ENCODE measurements at regions not wholly inside any gene's neighbourhood (a gene's known extent, or its start where the extent isn't known, plus 50 kb on each side); places are given as distances from the start of the nearest gene placed in this dataset.
"Not testable (repeated sequence)": the region's sequence is repeated elsewhere in the genome, so short reads cannot be mapped to it uniquely, and the experiment has no call there.

- H3K27me3 Mint-ChIP-seq: peaks cover 2 to 8% of the 10 kb centered on the region in 2 donors
- ChIA-PET POLR2A (no interaction called here), CTCF (no interaction called here)
- H3K27ac ChIP-seq (ENCODE audit: low read depth, low read length): no peak overlapping the region
- H3K4me3 ChIP-seq (ENCODE audit: low read length): no peak overlapping the region
- H3K27ac Mint-ChIP-seq: no peak overlapping the region
- H3K4me1 ChIP-seq (ENCODE audit: insufficient read depth, low read length): no peaks in the 10 kb centered on the region
- no peak overlapping the region for H3K4me3 Mint-ChIP-seq
- H3K27me3 ChIP-seq (ENCODE audit: insufficient read depth, low read length, poor library complexity, severe bottlenecking): no peaks in the 10 kb centered on the region
- no peaks in the 10 kb centered on the region for H3K4me1 Mint-ChIP-seq
- DNase-seq: no peak
- H3K9me3 ChIP-seq (ENCODE audit: low read length): no peaks in the 10 kb centered on the region
- no peaks in the 10 kb centered on the region for H3K36me3 Mint-ChIP-seq
- no peaks in the 10 kb centered on the region for H3K9me3 Mint-ChIP-seq
- H3K36me3 ChIP-seq (ENCODE audit: insufficient read depth, low read length): no peaks in the 10 kb centered on the region
Observed at GRCh38 chr16:82295290-82296201, 125.5 kb upstream of the MPHOSPH6 start.

DNA sequence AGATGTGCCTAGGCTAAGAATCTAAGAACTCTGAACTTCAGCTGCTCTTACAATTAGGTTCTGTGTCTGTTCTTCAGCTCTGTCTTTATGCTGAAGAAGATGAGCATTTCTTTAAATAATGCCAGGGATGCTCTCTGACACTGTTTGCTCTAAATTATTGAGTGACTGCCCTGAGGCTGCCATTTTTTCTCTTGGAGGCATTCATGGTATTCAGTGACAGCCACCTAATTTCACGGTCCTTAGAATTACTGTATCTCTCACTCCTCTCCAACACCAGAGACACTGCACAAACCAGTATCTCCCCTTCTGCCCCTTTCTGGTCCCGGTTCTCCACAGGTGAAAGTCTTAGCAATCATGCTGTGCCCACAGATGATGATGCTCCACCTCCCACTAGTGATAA is 123.6 kb upstream of the MPHOSPH6 start:
- H3K27me3 ChIP-seq (ENCODE audit: insufficient read depth, low read length, poor library complexity, severe bottlenecking): no peaks in the 10 kb centered on the region
- no peaks in the 10 kb centered on the region for H3K9me3 ChIP-seq (ENCODE audit: low read length)
- Mint-ChIP-seq H3K4me1 (no peaks in the 10 kb centered on the region), H3K27ac (no peak overlapping the region), H3K9me3 (no peaks in the 10 kb centered on the region), H3K27me3 (peaks cover 2 to 8% of the 10 kb centered on the region in 2 donors), H3K4me3 (no peak overlapping the region), H3K36me3 (no peaks in the 10 kb centered on the region)
- DNase-seq: no peak
- POLR2A ChIA-PET: no interaction called here
- H3K4me1 ChIP-seq (ENCODE audit: insufficient read depth, low read length): no peaks in the 10 kb centered on the region
- no peak overlapping the region for H3K4me3 ChIP-seq (ENCODE audit: low read length)
- CTCF ChIA-PET: no interaction called here
- H3K36me3 ChIP-seq (ENCODE audit: insufficient read depth, low read length): no peaks in the 10 kb centered on the region
- no peak overlapping the region for H3K27ac ChIP-seq (ENCODE audit: low read depth, low read length)

GRCh38 chr16:82287937-82288336 is 117.9 kb upstream of the MPHOSPH6 start:
- H3K4me3 Mint-ChIP-seq: no peak overlapping the region
- Histone ChIP-seq H3K27ac (ENCODE audit: low read depth, low read length) (no peak overlapping the region), H3K27me3 (ENCODE audit: insufficient read depth, low read length, poor library complexity, severe bottlenecking) (no peaks in the 10 kb centered on the region), H3K4me3 (ENCODE audit: low read length) (no peak overlapping the region), H3K4me1 (ENCODE audit: insufficient read depth, low read length) (no peaks in the 10 kb centered on the region), H3K36me3 (ENCODE audit: insufficient read depth, low read length) (no peaks in the 10 kb centered on the region), H3K9me3 (ENCODE audit: low read length) (no peaks in the 10 kb centered on the region)
- no peaks in the 10 kb centered on the region for H3K9me3 Mint-ChIP-seq
- POLR2A ChIA-PET: no interaction called here
- H3K4me1 Mint-ChIP-seq: no peaks in the 10 kb centered on the region
- no peak for DNase-seq
- no peak overlapping the region for H3K27ac Mint-ChIP-seq
- peaks cover 4% of the 10 kb centered on the region in 2 donors for H3K27me3 Mint-ChIP-seq
- CTCF ChIA-PET: no interaction called here
- H3K36me3 Mint-ChIP-seq: no peaks in the 10 kb centered on the region

DNA sequence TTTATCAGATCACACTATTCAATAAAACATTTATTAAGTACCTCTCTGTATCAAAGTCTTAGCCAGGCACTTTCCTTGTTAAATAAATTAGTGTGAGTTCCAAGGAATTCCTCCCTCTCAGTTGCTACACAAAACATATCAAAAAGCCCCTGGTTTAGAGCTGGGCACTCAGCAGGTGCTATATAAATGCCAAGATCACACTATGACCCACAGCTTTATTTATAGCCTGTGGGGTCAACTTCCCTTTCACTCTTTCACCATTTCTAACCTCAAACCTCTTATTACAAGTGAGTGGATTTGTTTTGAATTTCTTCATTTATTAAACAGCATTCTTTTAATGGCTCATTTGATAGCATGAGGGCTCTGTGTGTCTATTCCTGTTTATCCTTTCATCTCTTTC is 112.6 kb upstream of the MPHOSPH6 start:
- H3K4me3 ChIP-seq (ENCODE audit: low read length): no peak overlapping the region
- H3K27me3 Mint-ChIP-seq: peaks cover 4% of the 10 kb centered on the region in 2 donors
- ChIA-PET CTCF (no interaction called here), POLR2A (no interaction called here)
- no peaks in the 10 kb centered on the region for H3K4me1 ChIP-seq (ENCODE audit: insufficient read depth, low read length)
- H3K9me3 ChIP-seq (ENCODE audit: low read length): no peaks in the 10 kb centered on the region
- H3K36me3 ChIP-seq (ENCODE audit: insufficient read depth, low read length): no peaks in the 10 kb centered on the region
- H3K4me3 Mint-ChIP-seq: no peak overlapping the region
- H3K27me3 ChIP-seq (ENCODE audit: insufficient read depth, low read length, poor library complexity, severe bottlenecking): no peaks in the 10 kb centered on the region
- DNase-seq: no peak
- no peak overlapping the region for H3K27ac ChIP-seq (ENCODE audit: low read depth, low read length)
- H3K4me1 Mint-ChIP-seq: no peaks in the 10 kb centered on the region
- H3K27ac Mint-ChIP-seq: no peak overlapping the region
- no peaks in the 10 kb centered on the region for H3K36me3 Mint-ChIP-seq
- no peaks in the 10 kb centered on the region for H3K9me3 Mint-ChIP-seq

DNA sequence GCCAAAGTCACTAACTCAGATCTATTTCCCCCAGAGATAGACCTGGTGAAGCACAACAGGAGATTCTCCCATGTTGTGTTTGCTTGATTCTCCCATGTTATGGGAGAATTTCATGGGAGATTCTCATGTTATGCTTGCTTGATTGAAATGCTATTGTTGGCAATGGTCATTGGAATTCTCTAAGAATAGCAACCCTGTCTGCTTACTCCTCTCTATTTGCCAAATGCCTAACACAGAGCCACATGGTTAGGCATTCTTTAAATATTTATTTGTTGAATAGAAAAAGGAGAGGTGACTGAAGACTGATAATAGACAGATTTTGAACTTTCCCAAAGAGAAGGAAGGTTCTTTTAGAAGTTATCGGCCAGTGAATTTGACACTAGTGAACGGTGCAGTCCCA is 111.5 kb upstream of the MPHOSPH6 start:
- no peaks in the 10 kb centered on the region for H3K27me3 ChIP-seq (ENCODE audit: insufficient read depth, low read length, poor library complexity, severe bottlenecking)
- Mint-ChIP-seq H3K27ac (no peak overlapping the region), H3K27me3 (peaks cover 3 to 4% of the 10 kb centered on the region in 2 donors), H3K4me3 (no peak overlapping the region), H3K9me3 (no peaks in the 10 kb centered on the region), H3K4me1 (no peaks in the 10 kb centered on the region), H3K36me3 (no peaks in the 10 kb centered on the region)
- H3K36me3 ChIP-seq (ENCODE audit: insufficient read depth, low read length): no peaks in the 10 kb centered on the region
- H3K27ac ChIP-seq (ENCODE audit: low read depth, low read length): no peak overlapping the region
- DNase-seq: no peak
- H3K4me1 ChIP-seq (ENCODE audit: insufficient read depth, low read length): no peaks in the 10 kb centered on the region
- CTCF ChIA-PET: no interaction called here
- no peak overlapping the region for H3K4me3 ChIP-seq (ENCODE audit: low read length)
- no peaks in the 10 kb centered on the region for H3K9me3 ChIP-seq (ENCODE audit: low read length)
- POLR2A ChIA-PET: no interaction called here

GRCh38 chr16:82280867-82281266 is 110.8 kb upstream of the MPHOSPH6 start:
- ChIA-PET CTCF (no interaction called here), POLR2A (no interaction called here)
- H3K4me3 Mint-ChIP-seq: no peak overlapping the region

GRCh38 chr16:82275349-82275748 is 105.3 kb upstream of the MPHOSPH6 start:
- CTCF ChIA-PET; H3K4me1 ChIP-seq (ENCODE audit: insufficient read depth, low read length); H3K27me3 ChIP-seq (ENCODE audit: insufficient read depth, low read length, poor library complexity, severe bottlenecking); H3K4me1 Mint-ChIP-seq; DNase-seq; H3K9me3 ChIP-seq (ENCODE audit: low read length); POLR2A ChIA-PET; H3K27ac Mint-ChIP-seq; H3K9me3 Mint-ChIP-seq; H3K36me3 ChIP-seq (ENCODE audit: insufficient read depth, low read length); H3K4me3 Mint-ChIP-seq; H3K36me3 Mint-ChIP-seq; H3K27ac ChIP-seq (ENCODE audit: low read depth, low read length); H3K4me3 ChIP-seq (ENCODE audit: low read length): not testable (repeated sequence)
- peaks cover 11 to 21% of the 10 kb centered on the region in 2 donors for H3K27me3 Mint-ChIP-seq

More at GRCh38 chr16:82280867-82281266, 110.8 kb upstream of the MPHOSPH6 start:
- Mint-ChIP-seq H3K27me3 (peaks cover 3 to 4% of the 10 kb centered on the region in 2 donors), H3K27ac (no peak overlapping the region), H3K36me3 (no peaks in the 10 kb centered on the region), H3K9me3 (no peaks in the 10 kb centered on the region), H3K4me1 (no peaks in the 10 kb centered on the region)
- Histone ChIP-seq H3K9me3 (ENCODE audit: low read length) (no peaks in the 10 kb centered on the region), H3K4me1 (ENCODE audit: insufficient read depth, low read length) (no peaks in the 10 kb centered on the region), H3K27me3 (ENCODE audit: insufficient read depth, low read length, poor library complexity, severe bottlenecking) (no peaks in the 10 kb centered on the region), H3K4me3 (ENCODE audit: low read length) (no peak overlapping the region), H3K27ac (ENCODE audit: low read depth, low read length) (no peak overlapping the region), H3K36me3 (ENCODE audit: insufficient read depth, low read length) (no peaks in the 10 kb centered on the region)
- DNase-seq: no peak

DNA sequence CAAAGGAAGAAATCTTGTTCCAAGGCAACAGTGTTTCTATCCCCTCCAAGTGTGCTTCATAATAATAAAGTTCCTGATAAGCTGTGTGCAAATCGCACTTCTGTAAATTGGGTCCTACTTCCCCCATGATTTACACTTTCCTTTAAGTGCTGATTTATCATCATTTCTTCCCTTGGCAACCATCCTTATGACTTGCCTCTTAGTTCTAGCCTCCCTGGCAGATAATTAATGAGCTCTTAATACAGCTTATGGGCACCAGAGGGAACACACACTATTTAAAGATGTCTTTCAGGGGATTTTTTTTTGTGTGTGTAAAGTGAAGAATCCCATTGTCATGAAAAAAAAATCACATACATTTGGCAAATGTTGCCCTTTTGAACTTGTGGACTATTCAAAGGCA is 101.6 kb upstream of the MPHOSPH6 start:
- ChIA-PET CTCF (interaction anchor here (2.9 kb wide), 1 partner anchor 8 kb away, joined by 18 read pairs; no protein-coding TSS in a partner anchor), POLR2A (no interaction called here)
- Histone ChIP-seq H3K27ac (ENCODE audit: low read depth, low read length) (no peak overlapping the region), H3K36me3 (ENCODE audit: insufficient read depth, low read length) (no peaks in the 10 kb centered on the region), H3K27me3 (ENCODE audit: insufficient read depth, low read length, poor library complexity, severe bottlenecking) (no peaks in the 10 kb centered on the region), H3K4me3 (ENCODE audit: low read length) (no peak overlapping the region), H3K9me3 (ENCODE audit: low read length) (no peaks in the 10 kb centered on the region), H3K4me1 (ENCODE audit: insufficient read depth, low read length) (no peaks in the 10 kb centered on the region)
- peaks cover 12 to 35% of the 10 kb centered on the region in 2 donors for H3K27me3 Mint-ChIP-seq
- H3K9me3 Mint-ChIP-seq: no peaks in the 10 kb centered on the region
- H3K36me3 Mint-ChIP-seq: no peaks in the 10 kb centered on the region
- no peak overlapping the region for H3K27ac Mint-ChIP-seq
- H3K4me1 Mint-ChIP-seq: no peaks in the 10 kb centered on the region
- no peak for DNase-seq
- H3K4me3 Mint-ChIP-seq: no peak overlapping the region
